Gastrocnemius medialis (tissue), 4 donors: ENCODE measurements at regions not wholly inside any gene's neighbourhood (a gene's known extent, or its start where the extent isn't known, plus 50 kb on each side); places are given as distances from the start of the nearest gene placed in this dataset.

Experiments used
- ATAC-seq, 2 donors: fragments of 150-250 bp; one replicate each; pipeline ENCODE4 v1.9.1; 2016
- DNase-seq, 2 donors: peaks; one replicate each; pipeline ENCODE4 v3.0.0-alpha.2; 2019
- H3K27ac ChIP-seq, 4 donors: fragments of 200-600 bp; sonication (generic); 1 replicate in 1 of 4; 2 replicates in 3 of 4; pipeline ENCODE4 v1.5.1; 2016 to 2018; ENCODE audit warnings: mild to moderate bottlenecking in 2 of 4, moderate library complexity in 1 of 4
- H3K27me3 ChIP-seq, 3 donors: fragments of 200-600 bp; sonication (generic) in 2 of 3; 1 replicate in 1 of 3; 2 replicates in 2 of 3; pipeline versions ENCODE4 v1.5.1 to v1.6.0; 2016 to 2019; ENCODE audit warnings: mild to moderate bottlenecking in 1 of 3, moderate library complexity in 1 of 3
- H3K36me3 ChIP-seq, 2 donors: fragments of 200-600 bp; sonication (generic) in 1 of 2; one replicate each; pipeline ENCODE4 v1.5.1; 2017 to 2018
- H3K4me1 ChIP-seq, 2 donors: fragments of 200-600 bp; sonication (generic) in 1 of 2; one replicate each; pipeline ENCODE4 v1.5.1; 2016 to 2017; ENCODE audit warnings: mild to moderate bottlenecking in 2 of 2
- H3K4me3 ChIP-seq, 4 donors: fragments of 200-600 bp; sonication (generic) in 3 of 4; 1 replicate in 1 of 4; 2 replicates in 3 of 4; pipeline ENCODE4 v1.5.1; 2016 to 2019; ENCODE audit warnings: mild to moderate bottlenecking in 2 of 4
- H3K9me3 ChIP-seq, 3 donors: fragments of 200-600 bp; sonication (generic) in 2 of 3; 1 replicate in 1 of 3; 2 replicates in 2 of 3; pipeline ENCODE4 v1.5.1; 2016 to 2019
- CTCF ChIP-seq, 5 experiments: fragments of 450-650 bp in 3 of 5; fragments of 200-600 bp in 2 of 5; sonication (generic) in 2 of 5; IDR thresholded peaks in 4 of 5; conservative IDR thresholded peaks in 1 of 5; 1 replicate in 4 of 5; 2 replicates in 1 of 5; pipeline ENCODE4 v1.5.1; 2016 to 2019; ENCODE audit warnings: antibody characterized with exemption in 5 of 5, mild to moderate bottlenecking in 3 of 5, moderate library complexity in 3 of 5
- POLR2A ChIP-seq, 2 donors: fragments of 450-650 bp; IDR thresholded peaks; one replicate each; pipeline ENCODE4 v1.6.1; 2017; ENCODE audit warnings: antibody characterized with exemption in 2 of 2, mild to moderate bottlenecking in 2 of 2, moderate library complexity in 2 of 2
- in situ Hi-C, 4 donors: fragments of 200-750 bp; cut with MboI; loops; one replicate each; pipeline versions ENCODE4 v1.15.0 to v1.8.0; 2017; ENCODE audit warnings: low sequenced_read_pairs in 4 of 4
- intact Hi-C: fragments of 100-400 bp; cut with DNase I; formaldehyde crosslinking; loops from one replicate; pipeline ENCODE4 v1.15.1; 2023; ENCODE audit warnings: low total_unique reads

- intact Hi-C loops: no loop called here
- H3K4me3 ChIP-seq: no peak overlapping the region
- no peaks in the 10 kb centered on the region for H3K27me3 ChIP-seq
- TF ChIP-seq CTCF (IDR thresholded peaks at IDR 0.05 in 4 of 5, conservative IDR thresholded peaks at IDR 0.05 in 1 of 5) (no peak), POLR2A (IDR thresholded peaks at IDR 0.05) (no peak)
- no peaks in the 10 kb centered on the region for H3K36me3 ChIP-seq
- in situ Hi-C loops: no loop called here
- no peak for ATAC-seq
- H3K27ac ChIP-seq: no peak overlapping the region
- no peak for DNase-seq
- no peaks in the 10 kb centered on the region for H3K9me3 ChIP-seq
- no peaks in the 10 kb centered on the region for H3K4me1 ChIP-seq
These were observed 1103.1 kb downstream of the VRK1 start for GRCh38 chr14:97900196-97900854.

GRCh38 chr14:97902630-97903029 lies 1105.4 kb downstream of the VRK1 start:
- intact Hi-C loops: no loop called here
- Histone ChIP-seq H3K27me3 (no peaks in the 10 kb centered on the region), H3K36me3 (no peaks in the 10 kb centered on the region), H3K4me3 (no peak overlapping the region), H3K27ac (no peak overlapping the region), H3K9me3 (no peaks in the 10 kb centered on the region), H3K4me1 (no peaks in the 10 kb centered on the region)
- ATAC-seq: no peak
- no peak for DNase-seq
- TF ChIP-seq CTCF (IDR thresholded peaks at IDR 0.05 in 4 of 5, conservative IDR thresholded peaks at IDR 0.05 in 1 of 5) (no peak), POLR2A (IDR thresholded peaks at IDR 0.05) (no peak)
- in situ Hi-C loops: no loop called here

GRCh38 chr14:97903821-97904220 lies 1106.6 kb downstream of the VRK1 start:
- Histone ChIP-seq H3K36me3 (no peaks in the 10 kb centered on the region), H3K9me3 (no peaks in the 10 kb centered on the region), H3K4me1 (no peaks in the 10 kb centered on the region), H3K27me3 (no peaks in the 10 kb centered on the region), H3K4me3 (no peak overlapping the region), H3K27ac (no peak overlapping the region)
- in situ Hi-C loops: no loop called here
- intact Hi-C loops: no loop called here
- DNase-seq (no peak), ATAC-seq (no peak)
- no peak for TF ChIP-seq POLR2A (IDR thresholded peaks at IDR 0.05)
- TF ChIP-seq CTCF (IDR thresholded peaks at IDR 0.05 in 4 of 5, conservative IDR thresholded peaks at IDR 0.05 in 1 of 5): no peak

GRCh38 chr14:97912217-97912616 lies 1115.0 kb downstream of the VRK1 start:
- no peaks in the 10 kb centered on the region for H3K9me3 ChIP-seq
- H3K4me1 ChIP-seq: no peaks in the 10 kb centered on the region
- no peak overlapping the region for H3K27ac ChIP-seq
- intact Hi-C loops: no loop called here
- DNase-seq (no peak), ATAC-seq (no peak)
- TF ChIP-seq CTCF (IDR thresholded peaks at IDR 0.05 in 4 of 5, conservative IDR thresholded peaks at IDR 0.05 in 1 of 5): no peak
- no peak for TF ChIP-seq POLR2A (IDR thresholded peaks at IDR 0.05)
- no peaks in the 10 kb centered on the region for H3K36me3 ChIP-seq
- in situ Hi-C loops: no loop called here
- H3K27me3 ChIP-seq: no peaks in the 10 kb centered on the region
- no peak overlapping the region for H3K4me3 ChIP-seq

- in situ Hi-C loops: no loop called here
- intact Hi-C loops: no loop called here
- no peak overlapping the region for H3K27ac ChIP-seq
- no peaks in the 10 kb centered on the region for H3K27me3 ChIP-seq
- no peak overlapping the region for H3K4me3 ChIP-seq
- no peak for ATAC-seq
- no peak for TF ChIP-seq CTCF (IDR thresholded peaks at IDR 0.05 in 4 of 5, conservative IDR thresholded peaks at IDR 0.05 in 1 of 5)
- no peak for TF ChIP-seq POLR2A (IDR thresholded peaks at IDR 0.05)
- no peaks in the 10 kb centered on the region for H3K4me1 ChIP-seq
- no peaks in the 10 kb centered on the region for H3K36me3 ChIP-seq
- no peak for DNase-seq
- H3K9me3 ChIP-seq: no peaks in the 10 kb centered on the region
These were observed 1118.9 kb downstream of the VRK1 start for GRCh38 chr14:97916100-97916499.
